B cell (primary cell): ENCODE measurements at regions not wholly inside any gene's neighbourhood (a gene's known extent, or its start where the extent isn't known, plus 50 kb on each side); places are given as distances from the start of the nearest gene placed in this dataset.

ENCODE experiments used
- EZH2 ChIP-seq: IDR thresholded peaks from 2 replicates; pipeline ENCODE4 v1.6.1; 2012; ENCODE audit warnings: borderline replicate concordance, low read depth, mild to moderate bottlenecking, moderate library complexity, low read length; ENCODE audit not compliant: insufficient read depth, poor library complexity, severe bottlenecking
- TF ChIP-seq, protein P1 (sequence below): fragments of 200-600 bp; IDR thresholded peaks from one replicate; pipeline ENCODE4 v1.8.0; 2022; ENCODE audit warnings: antibody characterized with exemption, mild to moderate bottlenecking

- TF ChIP-seq, protein P1, sequence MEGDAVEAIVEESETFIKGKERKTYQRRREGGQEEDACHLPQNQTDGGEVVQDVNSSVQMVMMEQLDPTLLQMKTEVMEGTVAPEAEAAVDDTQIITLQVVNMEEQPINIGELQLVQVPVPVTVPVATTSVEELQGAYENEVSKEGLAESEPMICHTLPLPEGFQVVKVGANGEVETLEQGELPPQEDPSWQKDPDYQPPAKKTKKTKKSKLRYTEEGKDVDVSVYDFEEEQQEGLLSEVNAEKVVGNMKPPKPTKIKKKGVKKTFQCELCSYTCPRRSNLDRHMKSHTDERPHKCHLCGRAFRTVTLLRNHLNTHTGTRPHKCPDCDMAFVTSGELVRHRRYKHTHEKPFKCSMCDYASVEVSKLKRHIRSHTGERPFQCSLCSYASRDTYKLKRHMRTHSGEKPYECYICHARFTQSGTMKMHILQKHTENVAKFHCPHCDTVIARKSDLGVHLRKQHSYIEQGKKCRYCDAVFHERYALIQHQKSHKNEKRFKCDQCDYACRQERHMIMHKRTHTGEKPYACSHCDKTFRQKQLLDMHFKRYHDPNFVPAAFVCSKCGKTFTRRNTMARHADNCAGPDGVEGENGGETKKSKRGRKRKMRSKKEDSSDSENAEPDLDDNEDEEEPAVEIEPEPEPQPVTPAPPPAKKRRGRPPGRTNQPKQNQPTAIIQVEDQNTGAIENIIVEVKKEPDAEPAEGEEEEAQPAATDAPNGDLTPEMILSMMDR, result no peak
- no peak for TF ChIP-seq EZH2
Measured at GRCh38 chr12:45553204-45553603, 176.3 kb upstream of the ARID2 start.
